ENCODE measurements at regions not wholly inside any gene's neighbourhood (a gene's known extent, or its start where the extent isn't known, plus 50 kb on each side); places are given as distances from the start of the nearest gene placed in this dataset.

- DNase-seq, result no peak
Measured at GRCh38 chr20:60877071-60877857, 374.8 kb upstream of the CDH4 start.

GRCh38 chr20:60882836-60883235 is 369.2 kb upstream of the CDH4 start:
- no peak for DNase-seq

GRCh38 chr20:60883496-60883895 is 368.6 kb upstream of the CDH4 start:
- no peak for DNase-seq

- DNase-seq, result no peak
Measured at GRCh38 chr20:60884277-60884676, 367.8 kb upstream of the CDH4 start.

- no peak for DNase-seq
Measured at GRCh38 chr20:60888771-60889170, 363.3 kb upstream of the CDH4 start.

GRCh38 chr20:60892095-60892813 is 359.8 kb upstream of the CDH4 start:
- DNase-seq, result no peak

GRCh38 chr20:60894091-60894490 is 358.0 kb upstream of the CDH4 start:
- DNase-seq, result no peak

- no peak for DNase-seq
Measured at GRCh38 chr20:60895363-60896079, 356.5 kb upstream of the CDH4 start.

- no peak for DNase-seq
Measured at GRCh38 chr20:60897976-60898375, 354.1 kb upstream of the CDH4 start.

GRCh38 chr20:60899320-60899719 is 352.7 kb upstream of the CDH4 start:
- DNase-seq, result no peak

- no peak for DNase-seq
Measured at GRCh38 chr20:60900618-60901017, 351.4 kb upstream of the CDH4 start.

- DNase-seq, result no peak
Measured at GRCh38 chr20:60901831-60902230, 350.2 kb upstream of the CDH4 start.

GRCh38 chr20:60903325-60903971 is 348.6 kb upstream of the CDH4 start:
- DNase-seq, result no peak

- no peak for DNase-seq
Measured at GRCh38 chr20:60904730-60905129, 347.3 kb upstream of the CDH4 start.

- no peak for DNase-seq
Measured at GRCh38 chr20:60905919-60906318, 346.1 kb upstream of the CDH4 start.

- DNase-seq, result no peak
Measured at GRCh38 chr20:60906555-60906954, 345.5 kb upstream of the CDH4 start.

- no peak for DNase-seq
Measured at GRCh38 chr20:60913298-60913697, 338.8 kb upstream of the CDH4 start.

- DNase-seq, result no peak
Measured at GRCh38 chr20:60921022-60921622, 330.9 kb upstream of the CDH4 start.

GRCh38 chr20:60926831-60927230 is 325.2 kb upstream of the CDH4 start:
- DNase-seq, result no peak

- DNase-seq, result no peak
Measured at GRCh38 chr20:60928341-60928740, 323.7 kb upstream of the CDH4 start.

- DNase-seq, result no peak
Measured at GRCh38 chr20:60930023-60930790, 321.9 kb upstream of the CDH4 start.

GRCh38 chr20:60931696-60932095 is 320.4 kb upstream of the CDH4 start:
- DNase-seq, result no peak
